IMR-90 (cell line): ENCODE measurements at regions not wholly inside any gene's neighbourhood (a gene's known extent, or its start where the extent isn't known, plus 50 kb on each side); places are given as distances from the start of the nearest gene placed in this dataset.

ENCODE experiments used
- ATAC-seq: fragments of 200-7000 bp; cut with Tn5 transposase; 2 replicates; pipeline ENCODE4 v1.9.1; 2020; ENCODE audit warnings: low read depth, mild to moderate bottlenecking, moderate library complexity
- BruUV-seq: library from RNA; stranded (reverse); fragments of 400-500 nt; replicated peaks from 2 replicates; lab custom pipeline; 2021; lab: Mats Ljungman, UMichigan
- CTCF ChIA-PET: fragments of 300-600 bp; formaldehyde crosslinking; extraction: SDS; loops from one replicate; lab custom pipeline; 2021; ENCODE audit warnings: antibody characterized with exemption; lab: Yijun Ruan, JAX
- POLR2A ChIA-PET: fragments of 300-600 bp; sonication (Branson Sonifier 250); formaldehyde crosslinking; loops from one replicate; lab custom pipeline; 2022; ENCODE audit warnings: antibody characterized with exemption; ENCODE audit not compliant: unreplicated experiment; lab: Charles Lee
- DNase-seq: peaks from one replicate; pipeline ENCODE4 v3.0.0; 2013
- H2AFZ ChIP-seq: replicated peaks from 2 replicates; pipeline ENCODE3; 2013; ENCODE audit warnings: low read length, mild to moderate bottlenecking; ENCODE audit not compliant: poor library complexity
- H2AK5ac ChIP-seq: 2 replicates; pipeline ENCODE4 v1.6.1; 2013; ENCODE audit warnings: low read depth, low read length, inconsistent platforms
- H2AK9ac ChIP-seq: replicated peaks from 2 replicates; pipeline ENCODE3; 2013; ENCODE audit warnings: mild to moderate bottlenecking, low read depth, low read length, moderate library complexity; ENCODE audit not compliant: poor library complexity
- H2BK120ac ChIP-seq: 2 replicates; pipeline ENCODE4 v1.6.1; 2013; ENCODE audit warnings: low read depth, low read length, inconsistent platforms
- H2BK15ac ChIP-seq: 3 replicates; pipeline ENCODE4 v1.6.1; 2013; ENCODE audit warnings: low read depth, low read length, inconsistent platforms
- H2BK20ac ChIP-seq: 2 replicates; pipeline ENCODE4 v1.6.1; 2013; ENCODE audit warnings: low read depth, mild to moderate bottlenecking, inconsistent platforms, low read length, moderate library complexity
- H2BK5ac ChIP-seq: 2 replicates; pipeline ENCODE4 v1.6.1; 2013; ENCODE audit warnings: mild to moderate bottlenecking, low read depth, low read length, inconsistent platforms; ENCODE audit not compliant: poor library complexity, severe bottlenecking
- H3K14ac ChIP-seq: replicated peaks from 2 replicates; pipeline ENCODE4 v1.6.1; 2013; ENCODE audit warnings: low read depth, low read length, inconsistent platforms
- H3K18ac ChIP-seq: 2 replicates; pipeline ENCODE4 v1.6.1; 2013; ENCODE audit warnings: low read depth, low read length, control low read depth
- H3K23ac ChIP-seq: 2 replicates; pipeline ENCODE4 v1.6.1; 2013; ENCODE audit warnings: low read depth, low read length, inconsistent platforms
- H3K27ac ChIP-seq: 2 replicates; pipeline ENCODE4 v1.5.1; 2013; ENCODE audit warnings: mild to moderate bottlenecking, control low read depth, low read length; ENCODE audit not compliant: insufficient read depth
- H3K27me3 ChIP-seq: 2 replicates; pipeline ENCODE4 v1.6.1; 2013; ENCODE audit warnings: low read length; ENCODE audit not compliant: control insufficient read depth, insufficient read depth
- H3K36me3 ChIP-seq: 2 replicates; pipeline ENCODE4 v1.6.1; 2013; ENCODE audit warnings: low read length, mixed read lengths; ENCODE audit not compliant: control insufficient read depth, insufficient read depth
- H3K4ac ChIP-seq: 2 replicates; pipeline ENCODE4 v1.6.1; 2013; ENCODE audit warnings: low read depth, low read length, inconsistent platforms
- H3K4me1 ChIP-seq: 2 replicates; pipeline ENCODE4 v1.6.1; 2013; ENCODE audit warnings: low read length, mixed read lengths; ENCODE audit not compliant: control insufficient read depth, insufficient read depth
- H3K4me2 ChIP-seq: 2 replicates; pipeline ENCODE4 v1.6.1; 2013; ENCODE audit warnings: low read depth, mild to moderate bottlenecking, control low read depth, low read length, moderate library complexity
- H3K4me3 ChIP-seq: 2 replicates; pipeline ENCODE4 v1.5.1; 2013; ENCODE audit warnings: low read depth, mild to moderate bottlenecking, control low read depth, low read length, moderate library complexity; ENCODE audit not compliant: insufficient read depth
- H3K56ac ChIP-seq: 2 replicates; pipeline ENCODE4 v1.6.1; 2013; ENCODE audit warnings: low read length, inconsistent platforms; ENCODE audit not compliant: insufficient read depth; ENCODE audit errors: extremely low read depth
- H3K79me1 ChIP-seq, 2 experiments: 2 replicates each; pipeline ENCODE4 v1.6.1; 2013; ENCODE audit warnings: low read length in 2 of 2, inconsistent platforms in 1 of 2, low read depth in 1 of 2
- H3K9ac ChIP-seq: 2 replicates; pipeline ENCODE4 v1.6.1; 2013; ENCODE audit warnings: low read depth, low read length, control low read depth
- H3K9me1 ChIP-seq: 2 replicates; pipeline ENCODE4 v1.6.1; 2013; ENCODE audit warnings: low read length, inconsistent platforms; ENCODE audit not compliant: insufficient read depth
- H3K9me3 ChIP-seq: 2 replicates; pipeline ENCODE4 v1.6.1; 2013; ENCODE audit warnings: low read length; ENCODE audit not compliant: control insufficient read depth, insufficient read depth
- H4K20me1 ChIP-seq: 2 replicates; pipeline ENCODE4 v1.6.1; 2013; ENCODE audit warnings: low read length, inconsistent platforms; ENCODE audit not compliant: insufficient read depth
- H4K5ac ChIP-seq: 2 replicates; pipeline ENCODE4 v1.6.1; 2013; ENCODE audit warnings: mild to moderate bottlenecking, low read depth, low read length, control low read depth
- H4K8ac ChIP-seq, 2 experiments: 2 replicates each; pipeline ENCODE4 v1.6.1; 2013; ENCODE audit warnings: low read depth in 2 of 2, low read length in 2 of 2, control low read depth in 1 of 2, inconsistent platforms in 1 of 2
- H4K91ac ChIP-seq: 2 replicates; pipeline ENCODE4 v1.6.1; 2013; ENCODE audit warnings: low read depth, low read length, inconsistent platforms; ENCODE audit not compliant: insufficient read depth
- FOS ChIP-seq: fragments of 150-350 bp; IDR thresholded peaks from 2 replicates; pipeline ENCODE4 v1.6.1; 2016; ENCODE audit warnings: low read depth, low read length
- MXI1 ChIP-seq: IDR thresholded peaks from 2 replicates; pipeline ENCODE4 v1.6.1; 2012; ENCODE audit warnings: low read depth, mild to moderate bottlenecking, low read length, moderate library complexity, borderline replicate concordance
- POLR2A ChIP-seq: IDR thresholded peaks from 2 replicates; pipeline ENCODE4 v1.6.1; 2012; ENCODE audit warnings: mild to moderate bottlenecking, low read depth, low read length
- WGBS, 2 experiments: methylation state at CpG; one replicate each; pipeline versions ENCODE4 v1.1.5 to v1.1.7; 2013; ENCODE audit warnings: missing lambda C conversion rate in 2 of 2; ENCODE audit not compliant: insufficient read length in 1 of 2; ENCODE audit errors: extremely low coverage in 2 of 2; 5-methylcytosine and 5-hydroxymethylcytosine counted together
- dilution Hi-C: fragments of 300-500 bp; cut with HindIII; formaldehyde crosslinking; loops from one replicate; pipeline ENCODE4 v1.14.3; 2018; ENCODE audit warnings: low sequenced_read_pairs; ENCODE audit not compliant: unreplicated experiment
- in situ Hi-C: fragments of 300-500 bp; cut with MboI; formaldehyde crosslinking; loops from 3 replicates; pipeline ENCODE4 v1.14.3; 2019; ENCODE audit warnings: low sequenced_read_pairs, inconsistent platforms, mixed read lengths
- intact Hi-C: fragments of 100-400 bp; cut with micrococcal nuclease; formaldehyde crosslinking; loops from 2 replicates; pipeline ENCODE4 v1.10.0; 2022

- intact Hi-C loops (no loop called here), in situ Hi-C loops (no loop called here), dilution Hi-C loops (no loop called here)
- no peak overlapping the region for H3K4me2 ChIP-seq
- DNase-seq (no peak), ATAC-seq (no peak)
- no peak overlapping the region for H3K18ac ChIP-seq
- H3K9ac ChIP-seq = no peak overlapping the region
- no peak overlapping the region for H2AFZ ChIP-seq
- ChIA-PET CTCF (no interaction called here), POLR2A (no interaction called here)
- no peak overlapping the region for H4K91ac ChIP-seq
- BruUV-seq = no TSS peak
- no peak overlapping the region for H4K5ac ChIP-seq
- no peak overlapping the region for H2BK120ac ChIP-seq
- H3K79me1 ChIP-seq = no peaks in the 10 kb centered on the region
- H3K36me3 ChIP-seq = no peaks in the 10 kb centered on the region
- no peak overlapping the region for H2AK9ac ChIP-seq
- H2BK5ac ChIP-seq = no peak overlapping the region
- no peak overlapping the region for H3K4me3 ChIP-seq
- TF ChIP-seq POLR2A = no peak
- TF ChIP-seq MXI1 = no peak
- no peak for TF ChIP-seq FOS
- H2BK20ac ChIP-seq = no peak overlapping the region
- H4K8ac ChIP-seq = no peak overlapping the region
- H3K9me1 ChIP-seq = no peaks in the 10 kb centered on the region
- no peak overlapping the region for H3K56ac ChIP-seq
- H2AK5ac ChIP-seq = no peak overlapping the region
- WGBS, 2 experiments = no CpG with 5 or more reads among the region's 3 CpGs
- no peak overlapping the region for H3K27ac ChIP-seq
- no peak overlapping the region for H3K4ac ChIP-seq
- no peak overlapping the region for H2BK15ac ChIP-seq
- no peaks in the 10 kb centered on the region for H3K9me3 ChIP-seq
- H3K14ac ChIP-seq = no peak overlapping the region
- no peak overlapping the region for H3K23ac ChIP-seq
- H3K27me3 ChIP-seq = no peaks in the 10 kb centered on the region; the same call in 1 of the 2 replicates
- no peaks in the 10 kb centered on the region for H3K4me1 ChIP-seq
- no peaks in the 10 kb centered on the region for H4K20me1 ChIP-seq
These were observed 116.0 kb downstream of the CCT6B start for GRCh38 chr17:34845296-34845695.
